OCI-LY1 (cell line): ENCODE measurements at regions not wholly inside any gene's neighbourhood (a gene's known extent, or its start where the extent isn't known, plus 50 kb on each side); places are given as distances from the start of the nearest gene placed in this dataset.

ENCODE experiments used
- H2AFZ ChIP-seq: fragments of 200-600 bp; sonication (generic), shearing (Covaris generic); 2 replicates; pipeline ENCODE4 v1.6.0; 2014; ENCODE audit warnings: antibody characterized with exemption, mild to moderate bottlenecking, low read length
- H3F3A ChIP-seq: fragments of 200-600 bp; sonication (generic), shearing (Covaris generic); 2 replicates; pipeline ENCODE4 v1.6.0; 2014; ENCODE audit warnings: mild to moderate bottlenecking, antibody characterized with exemption, low read length, moderate library complexity; ENCODE audit not compliant: insufficient read depth
- H3K27ac ChIP-seq: fragments of 200-600 bp; sonication (generic); 2 replicates; pipeline ENCODE4 v1.5.1; 2014; ENCODE audit warnings: low read length, mixed run types, mild to moderate bottlenecking, low read depth; ENCODE audit not compliant: poor library complexity, severe bottlenecking
- H3K27me3 ChIP-seq: fragments of 200-600 bp; sonication (generic); 2 replicates; pipeline ENCODE4 v1.6.0; 2014; ENCODE audit warnings: antibody characterized with exemption, mild to moderate bottlenecking, low read length, moderate library complexity; ENCODE audit not compliant: insufficient read depth
- H3K36me3 ChIP-seq: fragments of 200-600 bp; sonication (generic); 2 replicates; pipeline ENCODE4 v1.6.1; 2014; ENCODE audit warnings: mild to moderate bottlenecking, antibody characterized with exemption, low read length, moderate library complexity, mixed read lengths; ENCODE audit not compliant: insufficient read depth
- H3K4me1 ChIP-seq: fragments of 200-600 bp; sonication (generic); 2 replicates; pipeline ENCODE4 v1.5.1; 2014; ENCODE audit warnings: mild to moderate bottlenecking, low read length, moderate library complexity; ENCODE audit not compliant: insufficient read depth, severe bottlenecking
- H3K4me2 ChIP-seq: fragments of 200-600 bp; sonication (generic), shearing (Covaris generic); 2 replicates; pipeline ENCODE4 v1.6.1; 2014; ENCODE audit warnings: low read length
- H3K4me3 ChIP-seq: fragments of 200-600 bp; sonication (generic); 2 replicates; pipeline ENCODE4 v1.5.1; 2014; ENCODE audit warnings: low read length, low read depth, mild to moderate bottlenecking, mixed read lengths; ENCODE audit not compliant: poor library complexity, severe bottlenecking
- H3K79me2 ChIP-seq: fragments of 200-600 bp; shearing (Covaris generic); 2 replicates; pipeline ENCODE4 v1.6.1; 2016; ENCODE audit warnings: mixed run types, low read length, mixed read lengths; ENCODE audit not compliant: insufficient read depth
- H3K9ac ChIP-seq: fragments of 200-600 bp; sonication (generic), shearing (Covaris generic); 2 replicates; pipeline ENCODE4 v1.6.1; 2014; ENCODE audit warnings: mild to moderate bottlenecking, low read length, mixed read lengths
- H3K9me2 ChIP-seq: fragments of 200-600 bp; sonication (generic), shearing (Covaris generic); 2 replicates; pipeline ENCODE4 v1.6.1; 2014; ENCODE audit warnings: low read depth, mild to moderate bottlenecking, low read length, mixed read lengths
- H3K9me3 ChIP-seq: fragments of 200-600 bp; shearing (Covaris generic); 2 replicates; pipeline ENCODE4 v1.6.1; 2014; ENCODE audit warnings: low read length, mixed read lengths
- H4K20me1 ChIP-seq: fragments of 200-600 bp; sonication (generic), shearing (Covaris generic); 2 replicates; pipeline ENCODE4 v1.6.0; 2016; ENCODE audit warnings: mild to moderate bottlenecking, low read length; ENCODE audit not compliant: insufficient read depth
- EZH2 ChIP-seq: fragments of 200-600 bp; sonication (generic), shearing (Covaris generic); IDR thresholded peaks from 2 replicates; pipeline ENCODE4 v1.8.0; 2017; ENCODE audit warnings: borderline replicate concordance, mixed run types, mild to moderate bottlenecking, antibody characterized with exemption, low read length, moderate library complexity, mixed read lengths
- TF ChIP-seq, protein P1 (sequence below): fragments of 200-600 bp; sonication (generic), shearing (Covaris generic); IDR thresholded peaks from 2 replicates; pipeline ENCODE4 v1.5.1; 2017; ENCODE audit warnings: mild to moderate bottlenecking, antibody characterized with exemption, low read length, moderate library complexity, mixed read lengths

DNA sequence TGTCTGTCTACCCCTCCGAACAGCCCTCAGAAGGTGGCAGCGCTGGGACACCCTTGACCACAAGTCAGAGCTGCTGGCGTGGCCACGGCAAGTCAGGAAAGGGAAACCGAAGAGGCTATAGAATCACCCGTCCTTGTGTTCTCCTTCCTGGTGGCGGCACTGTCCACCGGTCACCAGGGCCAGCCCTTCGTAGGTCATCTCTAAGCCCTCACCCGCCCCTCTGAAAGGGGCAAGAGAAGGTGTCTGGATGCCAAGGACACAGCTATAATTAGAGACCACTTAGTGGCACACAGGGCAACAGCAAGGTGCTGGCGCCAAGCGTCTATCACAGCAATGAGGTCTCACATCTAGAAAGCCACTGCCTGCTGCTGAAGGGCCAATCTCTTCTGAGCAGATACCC lies 320.9 kb downstream of the SHANK2 start:
- no peaks in the 10 kb centered on the region for H3F3A ChIP-seq
- H3K9me2 ChIP-seq = no peaks in the 10 kb centered on the region
- no peak overlapping the region for H3K4me2 ChIP-seq
- H3K4me1 ChIP-seq = no peaks in the 10 kb centered on the region
- TF ChIP-seq, protein P1, sequence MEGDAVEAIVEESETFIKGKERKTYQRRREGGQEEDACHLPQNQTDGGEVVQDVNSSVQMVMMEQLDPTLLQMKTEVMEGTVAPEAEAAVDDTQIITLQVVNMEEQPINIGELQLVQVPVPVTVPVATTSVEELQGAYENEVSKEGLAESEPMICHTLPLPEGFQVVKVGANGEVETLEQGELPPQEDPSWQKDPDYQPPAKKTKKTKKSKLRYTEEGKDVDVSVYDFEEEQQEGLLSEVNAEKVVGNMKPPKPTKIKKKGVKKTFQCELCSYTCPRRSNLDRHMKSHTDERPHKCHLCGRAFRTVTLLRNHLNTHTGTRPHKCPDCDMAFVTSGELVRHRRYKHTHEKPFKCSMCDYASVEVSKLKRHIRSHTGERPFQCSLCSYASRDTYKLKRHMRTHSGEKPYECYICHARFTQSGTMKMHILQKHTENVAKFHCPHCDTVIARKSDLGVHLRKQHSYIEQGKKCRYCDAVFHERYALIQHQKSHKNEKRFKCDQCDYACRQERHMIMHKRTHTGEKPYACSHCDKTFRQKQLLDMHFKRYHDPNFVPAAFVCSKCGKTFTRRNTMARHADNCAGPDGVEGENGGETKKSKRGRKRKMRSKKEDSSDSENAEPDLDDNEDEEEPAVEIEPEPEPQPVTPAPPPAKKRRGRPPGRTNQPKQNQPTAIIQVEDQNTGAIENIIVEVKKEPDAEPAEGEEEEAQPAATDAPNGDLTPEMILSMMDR = no peak
- TF ChIP-seq EZH2 = no peak
- no peak overlapping the region for H2AFZ ChIP-seq
- H3K27ac ChIP-seq = no peak overlapping the region
- no peaks in the 10 kb centered on the region for H3K36me3 ChIP-seq
- H3K27me3 ChIP-seq = no peaks in the 10 kb centered on the region
- H3K79me2 ChIP-seq = no peaks in the 10 kb centered on the region
- H3K9me3 ChIP-seq = no peaks in the 10 kb centered on the region
- no peak overlapping the region for H3K4me3 ChIP-seq
- H3K9ac ChIP-seq = no peak overlapping the region
- no peaks in the 10 kb centered on the region for H4K20me1 ChIP-seq

DNA sequence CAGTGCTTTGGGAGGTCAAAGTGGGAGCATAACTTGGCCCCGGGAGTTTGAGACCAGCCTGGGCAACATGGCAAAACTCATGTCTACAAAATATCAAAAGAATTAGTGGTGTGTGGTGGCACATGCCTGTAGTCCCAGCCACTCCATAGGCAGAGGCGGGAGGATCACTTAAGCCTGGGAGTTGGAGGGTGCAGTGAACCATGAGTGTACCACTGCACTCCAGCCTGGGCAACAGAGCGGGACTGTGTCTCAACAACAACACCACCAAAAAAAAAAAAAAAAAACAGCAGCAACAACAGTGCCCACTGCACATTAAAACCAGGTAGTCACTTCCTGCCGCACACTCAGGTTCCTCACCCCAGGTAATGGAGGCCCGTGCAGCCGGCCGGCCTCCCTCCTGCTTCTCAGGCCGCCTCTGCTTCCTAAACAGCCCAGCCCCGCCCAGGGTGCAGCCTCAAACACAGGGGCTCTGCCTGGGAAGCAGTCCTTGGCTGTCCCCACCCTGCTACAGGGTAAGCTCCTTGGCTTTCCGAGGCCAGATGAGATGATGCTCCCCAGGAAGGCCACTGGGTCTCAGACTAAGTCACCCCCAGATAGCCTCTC lies 318.3 kb downstream of the SHANK2 start:
- Histone ChIP-seq H3K4me2 (no peak overlapping the region), H3K9ac (no peak overlapping the region), H4K20me1 (no peaks in the 10 kb centered on the region), H3K27me3 (peaks cover 3% of the 10 kb centered on the region; the same call in 1 of the 2 replicates), H3K36me3 (no peaks in the 10 kb centered on the region), H3K4me1 (no peaks in the 10 kb centered on the region), H3K27ac (no peak overlapping the region), H3K9me2 (no peaks in the 10 kb centered on the region), H3K4me3 (no peak overlapping the region), H3F3A (no peaks in the 10 kb centered on the region), H2AFZ (no peak overlapping the region), H3K79me2 (no peaks in the 10 kb centered on the region), H3K9me3 (no peaks in the 10 kb centered on the region)
- TF ChIP-seq, protein P1 = no peak
- no peak for TF ChIP-seq EZH2

DNA sequence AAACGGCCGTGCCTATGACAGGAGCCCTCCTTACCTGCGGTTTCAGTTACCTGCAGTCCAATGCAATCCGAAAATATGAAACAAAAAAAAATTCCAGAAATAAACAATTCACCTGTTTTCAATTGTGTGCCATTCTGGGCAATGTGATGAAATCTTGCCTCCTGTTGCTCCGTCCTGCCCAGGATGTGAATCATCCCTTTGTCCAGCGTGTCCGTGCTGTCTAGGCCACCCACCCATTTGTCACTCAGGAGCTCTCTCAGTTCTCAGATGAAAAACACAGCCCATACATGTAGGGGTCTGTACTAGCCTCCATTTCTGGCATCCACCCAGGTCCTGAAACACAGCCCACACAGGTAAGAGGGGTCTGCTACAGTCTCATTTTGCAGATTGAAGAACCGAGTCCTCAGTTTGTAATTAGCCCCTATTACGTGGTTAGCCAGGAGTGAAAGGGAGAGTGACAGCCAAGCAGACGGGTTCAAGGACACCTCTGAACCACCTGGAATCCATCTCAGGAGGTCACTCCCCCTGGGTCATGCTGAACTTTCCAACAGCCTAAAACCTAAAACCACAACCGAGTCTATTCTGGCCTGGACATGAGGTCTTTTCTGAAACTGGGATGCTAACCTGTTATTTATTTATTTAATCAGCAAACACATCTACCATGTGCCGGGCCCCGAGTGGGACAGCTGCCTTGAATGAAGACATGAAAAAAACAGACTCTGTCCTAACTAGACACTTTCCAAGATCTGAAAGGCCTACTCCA lies 317.2 kb downstream of the SHANK2 start:
- Histone ChIP-seq H2AFZ (no peak overlapping the region), H3F3A (no peaks in the 10 kb centered on the region), H3K4me2 (no peak overlapping the region), H3K9ac (no peak overlapping the region), H3K9me3 (no peaks in the 10 kb centered on the region), H3K4me1 (no peaks in the 10 kb centered on the region), H3K79me2 (no peaks in the 10 kb centered on the region), H3K36me3 (no peaks in the 10 kb centered on the region), H3K27ac (no peak overlapping the region), H3K27me3 (peaks cover 3% of the 10 kb centered on the region; the same call in 1 of the 2 replicates), H3K9me2 (no peaks in the 10 kb centered on the region), H4K20me1 (no peaks in the 10 kb centered on the region), H3K4me3 (no peak overlapping the region)
- TF ChIP-seq EZH2 = no peak
- TF ChIP-seq, protein P1 = no peak
